HG03060 (cell line): ENCODE measurements at regions not wholly inside any gene's neighbourhood (a gene's known extent, or its start where the extent isn't known, plus 50 kb on each side); places are given as distances from the start of the nearest gene placed in this dataset.

Experiments used
- ATAC-seq: cut with Tn5 transposase; IDR thresholded peaks from one replicate; pipeline ENCODE4 v1.9.1; 2021; ENCODE audit warnings: low read depth, moderate number of reproducible peaks; ENCODE audit not compliant: unreplicated experiment

DNA sequence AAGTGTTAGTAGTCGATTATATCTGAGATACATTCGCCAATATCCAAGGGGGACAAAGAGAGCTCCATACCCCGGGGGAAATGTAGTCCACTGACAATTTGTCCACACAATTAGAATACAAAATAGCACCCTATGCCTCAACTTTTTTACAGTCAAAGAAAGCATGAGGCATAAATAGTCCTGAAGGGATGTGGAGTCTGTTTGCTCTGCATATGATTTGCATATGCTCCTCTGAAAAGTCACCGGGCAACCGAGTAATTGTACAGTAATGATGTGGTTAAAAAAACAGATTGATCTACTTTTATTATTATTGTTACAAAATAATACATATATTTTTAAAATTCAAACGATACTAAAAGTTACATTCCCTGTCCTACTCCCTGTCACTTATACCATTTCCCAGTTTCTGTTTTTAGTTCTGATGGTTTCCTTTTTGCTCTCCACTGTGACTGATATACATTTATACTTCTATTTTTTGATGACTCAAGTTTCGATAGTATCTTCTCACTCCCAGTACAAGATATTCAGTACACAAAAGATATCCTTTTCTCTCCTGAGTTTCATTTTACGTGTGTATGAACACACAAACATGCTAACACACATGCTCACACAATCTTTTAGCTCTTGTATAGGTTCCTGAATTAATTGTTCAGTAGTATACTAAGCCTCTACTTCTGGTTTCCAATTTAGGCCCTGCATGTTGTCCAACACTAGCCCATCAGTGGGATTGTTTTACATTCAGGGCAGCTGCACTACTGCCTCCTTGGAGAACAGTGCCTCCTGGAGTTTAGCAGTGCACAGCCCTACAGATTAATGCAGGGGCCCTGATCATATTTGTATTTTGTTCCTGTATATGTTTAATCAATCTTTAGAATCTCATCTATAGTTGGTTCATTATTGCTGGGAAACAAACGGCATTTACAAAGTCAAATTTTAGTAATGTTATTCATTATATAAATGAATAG, 130.9 kb downstream of the TES start:
- ATAC-seq: no peak

DNA sequence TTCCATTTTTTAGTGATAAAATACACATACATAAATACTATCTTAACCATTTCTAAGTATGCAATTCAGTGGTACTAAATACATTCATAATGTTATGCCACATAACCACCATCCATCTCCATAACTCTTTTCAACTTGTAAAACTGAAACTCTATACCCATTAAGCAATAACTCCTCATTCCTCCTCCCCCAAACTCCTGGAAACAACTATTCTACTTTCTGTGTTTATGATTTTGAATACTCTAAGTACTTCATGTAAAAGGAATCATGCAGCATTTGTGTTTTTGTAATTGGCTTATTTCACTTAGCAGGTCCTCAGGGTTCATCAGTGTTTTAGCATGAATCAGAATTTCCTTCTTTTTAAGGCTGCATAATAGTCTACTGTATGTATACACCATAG, 131.8 kb downstream of the TES start:
- ATAC-seq: no peak

DNA sequence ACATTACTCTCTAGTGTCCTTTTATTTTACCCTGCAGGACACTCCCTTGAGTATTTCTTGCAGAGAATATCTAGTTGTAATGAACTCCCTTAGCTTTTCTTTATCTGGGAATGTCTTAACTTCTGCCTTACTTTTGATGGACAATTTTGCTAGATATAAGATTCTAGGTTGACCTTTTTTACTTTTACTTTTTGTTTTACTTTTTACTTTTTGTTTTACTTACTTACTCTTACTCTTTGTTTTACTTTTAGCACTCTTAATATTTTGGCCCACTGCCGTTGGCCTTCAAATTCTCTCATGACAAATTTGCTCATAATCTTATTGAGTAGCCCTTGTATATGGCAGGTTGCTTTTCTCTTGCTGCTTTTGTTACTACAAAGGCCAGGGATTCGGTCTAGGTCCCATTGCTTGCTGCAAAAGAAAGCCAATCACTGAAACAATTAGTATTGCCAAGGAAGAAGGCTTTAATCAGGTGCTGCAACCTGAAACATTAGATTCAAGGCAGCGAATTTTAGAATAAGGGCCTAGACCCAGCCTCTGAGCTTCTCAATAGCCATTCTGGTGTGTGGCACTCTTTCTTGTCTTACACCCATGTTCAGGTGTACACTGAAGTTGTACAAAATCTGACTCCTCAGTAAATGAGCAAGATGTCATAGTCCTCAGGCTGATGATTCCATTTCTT, 137.0 kb downstream of the TES start:
- no peak for ATAC-seq

DNA sequence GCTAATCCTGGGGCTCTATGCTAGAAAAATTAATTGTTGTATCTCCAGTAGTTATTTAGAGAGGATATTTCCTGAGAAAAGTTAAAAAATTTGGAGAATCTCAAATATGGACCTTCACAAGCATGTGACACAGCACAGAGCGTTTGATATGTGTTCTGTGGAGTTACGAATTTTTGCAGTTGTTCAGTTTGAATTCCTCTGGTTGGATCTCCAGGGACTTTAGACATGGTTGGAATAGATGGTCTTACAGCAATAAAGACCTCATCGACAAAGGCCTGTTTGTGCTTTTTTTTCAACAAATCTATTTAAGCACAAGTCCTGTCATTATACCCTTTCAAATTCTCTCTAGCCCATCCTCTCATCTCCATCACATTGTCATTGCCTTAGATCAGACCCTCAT, 138.0 kb downstream of the TES start:
- no peak for ATAC-seq

DNA sequence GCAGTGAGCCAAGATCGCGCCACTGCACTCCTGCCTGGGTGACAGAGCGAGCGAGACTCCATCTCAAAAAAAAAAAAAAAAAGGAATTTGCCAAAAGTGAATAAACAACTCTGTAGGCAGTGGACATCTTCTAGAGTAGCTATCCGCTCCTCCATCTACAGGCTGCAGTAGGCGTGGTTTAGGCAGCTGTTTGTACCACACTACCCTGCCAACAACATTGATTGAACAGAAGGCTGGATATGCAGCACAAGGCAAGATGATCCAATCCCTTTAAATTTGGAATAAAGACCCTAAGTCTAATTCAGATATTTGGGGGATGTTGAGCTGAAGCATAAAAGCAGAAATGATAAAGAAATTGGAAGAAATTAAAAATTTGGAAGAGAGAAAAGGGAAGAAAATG, 141.6 kb downstream of the TES start:
- no peak for ATAC-seq

DNA sequence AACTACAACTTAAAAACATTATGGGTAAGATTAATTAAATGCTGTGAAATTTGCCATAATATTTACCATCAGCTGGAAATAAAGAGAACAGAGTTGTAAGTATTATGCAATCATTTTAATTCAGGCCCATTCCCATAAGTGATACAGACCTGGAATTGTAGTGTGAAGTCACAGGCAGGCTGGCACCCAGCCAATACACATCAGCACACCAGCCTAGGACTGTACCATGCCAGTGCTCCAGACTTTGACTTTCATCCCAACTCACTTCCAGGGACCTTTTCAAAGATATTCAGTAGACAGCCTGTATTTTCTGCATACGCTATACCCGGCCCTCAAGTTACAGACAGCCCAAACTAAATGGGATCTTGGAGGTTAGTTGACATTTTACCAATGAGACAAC, 143.3 kb downstream of the TES start:
- ATAC-seq: no peak

DNA sequence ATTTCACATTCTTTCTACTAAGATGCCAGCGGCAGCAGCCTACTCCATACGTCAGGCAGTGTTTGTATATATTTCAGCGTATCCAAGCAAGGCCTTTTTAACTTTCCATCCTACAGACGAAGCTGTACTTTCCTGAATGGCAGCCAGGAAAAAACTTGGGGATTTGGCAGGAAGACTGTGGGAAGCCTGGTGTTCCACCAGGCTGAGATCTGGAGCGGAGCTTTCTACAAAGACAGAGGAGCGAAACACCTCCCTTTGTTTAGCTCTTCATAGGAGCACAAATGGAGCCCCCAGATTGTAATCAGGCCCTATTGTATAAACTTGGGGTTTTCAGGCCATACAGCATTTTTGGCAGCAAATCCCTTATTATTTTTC, 143.8 kb downstream of the TES start:
- ATAC-seq: no peak

DNA sequence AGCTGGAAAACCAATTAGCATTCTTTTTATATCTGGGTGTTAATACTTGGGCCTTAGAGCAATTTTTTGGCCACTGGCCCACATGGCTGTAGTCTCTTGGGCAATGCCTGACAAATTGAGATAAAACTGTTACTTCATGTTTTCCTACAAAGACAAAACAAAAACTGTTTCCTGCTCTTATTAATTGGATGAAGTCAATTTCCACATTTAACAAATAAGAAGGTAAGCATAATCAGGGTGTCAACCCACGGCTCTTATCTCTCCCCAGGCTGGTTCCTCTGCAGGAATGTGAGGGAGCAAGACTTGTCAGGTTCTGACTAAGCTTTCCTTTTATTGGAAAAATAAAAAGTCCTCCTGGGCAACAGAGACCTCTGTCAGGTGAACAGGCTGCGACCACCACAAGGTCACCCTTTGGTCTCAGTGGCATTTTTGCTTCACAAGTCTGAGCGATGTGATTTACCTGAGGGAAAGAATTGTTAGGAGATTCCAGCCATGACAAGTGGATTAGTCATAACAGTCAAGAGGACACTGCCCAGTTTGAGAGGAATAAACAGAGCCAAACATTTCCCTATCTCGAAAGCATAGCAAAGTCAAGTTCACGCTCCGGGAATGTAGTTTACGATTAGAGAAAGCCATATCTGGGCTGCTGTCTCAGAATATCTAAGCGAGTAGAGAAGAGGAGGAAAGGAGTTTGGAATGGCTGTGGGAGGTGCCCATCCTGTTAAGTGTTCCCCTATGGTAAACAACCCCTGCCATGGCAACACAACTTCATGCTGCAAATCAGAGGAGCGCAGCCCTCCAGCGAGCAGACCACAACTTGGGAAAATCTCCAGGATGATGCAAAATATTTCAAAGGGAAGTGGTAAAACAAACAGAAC, 144.4 kb downstream of the TES start:
- no peak for ATAC-seq

DNA sequence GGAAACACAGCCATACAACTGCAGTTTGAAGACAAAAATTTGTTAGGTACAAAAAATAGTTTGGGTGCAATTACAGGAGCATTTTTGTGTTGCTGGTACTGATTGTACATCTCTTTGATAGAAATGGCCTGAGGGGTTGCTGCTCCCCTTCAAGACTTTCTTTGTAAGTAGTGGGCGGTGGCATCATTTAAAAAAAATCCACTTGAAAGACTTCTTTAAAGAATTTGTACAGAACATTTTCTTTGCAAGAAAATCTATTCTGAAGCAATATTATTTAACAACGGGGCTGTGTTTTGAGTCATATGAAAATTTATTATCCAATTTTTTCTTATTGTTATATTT, 144.1 kb upstream of the CAV2 start:
- no peak for ATAC-seq

DNA sequence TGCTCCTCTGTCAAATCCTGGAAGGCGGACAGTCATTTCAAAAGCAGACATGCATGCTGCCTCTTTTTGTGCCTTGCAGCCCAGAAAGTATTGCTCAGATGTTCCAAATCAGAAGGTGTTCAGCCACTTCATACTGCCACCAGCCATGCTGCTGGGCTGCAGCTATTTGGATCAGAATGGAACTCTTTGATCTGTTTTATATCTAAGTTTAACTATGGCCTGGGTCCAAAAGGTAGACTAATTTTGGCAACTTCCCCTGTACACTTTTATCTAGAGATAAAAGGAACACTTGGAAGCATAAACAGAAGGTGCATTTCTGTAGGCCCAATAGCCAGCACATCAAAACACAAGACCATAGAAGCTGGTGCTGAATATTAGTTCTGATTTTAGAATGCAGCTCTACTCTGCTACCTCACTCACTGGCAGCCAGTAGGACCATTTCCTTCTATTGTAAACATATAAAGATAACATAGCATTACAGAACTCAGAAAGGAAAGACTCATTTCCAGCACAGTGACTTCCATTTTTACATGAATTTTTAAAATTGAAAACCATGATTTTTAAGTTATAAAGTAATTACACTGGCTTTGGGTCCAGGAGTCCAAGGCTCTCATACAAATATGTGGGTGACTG, 143.1 kb upstream of the CAV2 start:
- ATAC-seq: no peak

DNA sequence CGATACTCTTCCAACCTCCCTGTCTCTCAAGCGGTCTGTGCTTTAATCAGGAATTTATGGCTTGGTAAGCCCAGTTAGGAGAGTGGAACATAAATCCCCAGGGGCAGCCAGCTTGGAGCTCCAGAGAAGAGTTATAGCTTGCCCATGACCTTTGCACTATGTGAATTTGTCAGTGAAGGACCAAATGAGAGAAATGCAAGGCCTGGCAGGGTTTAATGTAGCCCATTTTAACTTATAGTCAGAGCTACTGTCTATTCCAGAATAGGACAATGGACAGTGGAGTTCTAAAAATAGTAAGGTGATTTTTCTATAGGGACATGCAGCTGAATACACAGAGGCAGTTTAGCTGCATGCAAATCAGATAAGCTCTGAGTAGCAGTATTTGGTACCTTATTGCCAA, 142.6 kb upstream of the CAV2 start:
- no peak for ATAC-seq

DNA sequence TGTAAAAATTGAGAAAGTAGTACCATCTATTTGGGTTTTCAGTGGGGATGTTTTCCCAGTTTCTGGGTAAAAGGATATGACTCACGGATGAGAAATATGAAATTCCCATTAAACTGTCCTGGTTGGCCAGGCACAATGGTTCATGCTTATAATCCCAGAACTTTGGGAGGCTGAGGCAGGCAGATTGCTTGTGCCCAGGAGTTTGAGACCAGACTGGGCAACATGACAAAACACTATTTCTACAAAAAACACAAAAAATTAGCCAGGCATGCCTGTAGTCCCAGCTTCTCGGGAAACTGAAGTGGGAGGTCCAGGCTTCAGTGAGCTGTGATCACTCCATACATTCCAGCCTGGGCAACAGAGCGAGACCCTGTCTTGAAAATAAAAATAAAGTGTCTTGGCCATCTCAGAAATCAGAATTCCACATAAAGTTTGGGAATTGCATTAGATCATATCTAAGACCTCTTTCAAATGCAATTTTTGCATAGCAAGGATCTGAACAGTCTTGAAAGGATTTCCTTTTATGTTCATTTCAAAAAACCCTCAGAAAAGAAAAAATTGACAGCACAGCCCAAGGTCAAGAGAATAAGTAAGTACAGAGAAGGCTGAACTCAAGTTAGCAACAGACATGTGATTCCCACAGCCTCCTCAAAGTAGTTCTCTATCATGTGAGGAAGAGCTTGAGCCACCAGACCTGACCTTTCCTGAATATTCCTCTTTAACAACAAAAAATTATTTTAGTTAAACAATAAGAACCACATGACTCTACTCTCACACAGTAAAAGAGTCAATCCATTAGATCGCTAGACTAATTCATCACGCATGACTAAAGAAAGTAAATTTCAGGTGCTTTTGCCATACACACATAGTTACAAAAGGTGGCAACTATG, 141.5 kb upstream of the CAV2 start:
- no peak for ATAC-seq

DNA sequence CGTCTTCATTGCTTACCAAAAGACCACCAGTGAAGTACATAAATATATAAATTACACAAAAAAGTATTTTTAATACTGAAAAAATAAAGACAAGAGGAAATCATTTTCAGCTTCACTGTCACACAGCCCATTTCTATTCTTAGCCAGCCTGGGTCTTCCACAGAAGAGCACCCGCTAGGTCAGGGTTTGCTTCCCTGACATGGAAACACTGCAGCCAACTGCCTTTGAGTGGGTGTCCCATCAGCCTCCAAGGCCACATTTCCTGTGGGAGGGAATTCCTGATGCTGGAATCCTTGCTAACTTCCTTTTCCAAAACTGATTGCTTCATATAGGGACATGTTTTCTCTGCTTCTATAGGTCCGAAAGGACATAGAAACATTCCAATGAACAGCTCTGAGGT, 137.8 kb upstream of the CAV2 start:
- ATAC-seq: no peak

DNA sequence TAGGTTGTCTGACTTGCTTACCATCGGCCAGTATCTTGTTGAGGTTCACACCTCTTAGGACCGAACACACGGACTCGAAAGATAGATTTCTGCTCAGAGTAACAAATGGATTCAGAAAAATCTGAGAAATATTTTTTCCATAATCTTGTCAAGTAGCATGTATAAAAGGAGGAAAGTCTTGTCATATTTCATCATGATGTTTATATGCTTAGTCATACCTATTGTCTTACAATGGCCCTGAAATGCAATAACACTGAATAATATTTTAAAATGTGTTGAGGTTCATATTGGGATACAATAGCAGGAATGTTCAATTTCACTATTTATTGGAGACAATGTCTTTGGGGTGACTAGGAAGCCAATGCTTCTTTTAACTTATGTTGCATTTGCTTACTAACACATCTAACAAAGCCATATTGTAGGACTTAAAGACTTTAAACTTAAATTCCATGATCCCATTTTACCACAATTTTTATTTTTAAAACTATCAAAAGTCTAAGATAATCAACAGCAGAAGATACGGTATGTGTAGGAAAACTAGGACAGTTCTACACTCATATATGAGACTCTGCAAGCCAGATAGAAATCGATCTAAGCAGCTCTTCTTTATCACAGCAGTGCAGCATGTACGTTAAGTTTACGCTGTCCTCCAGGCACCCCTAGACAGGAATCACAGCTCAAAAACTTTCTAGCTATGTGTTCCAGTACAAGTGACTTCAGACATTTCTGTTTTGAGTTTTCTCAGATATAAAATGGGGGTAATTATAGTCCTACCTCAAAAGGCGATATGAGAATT, 135.7 kb upstream of the CAV2 start:
- ATAC-seq: no peak

DNA sequence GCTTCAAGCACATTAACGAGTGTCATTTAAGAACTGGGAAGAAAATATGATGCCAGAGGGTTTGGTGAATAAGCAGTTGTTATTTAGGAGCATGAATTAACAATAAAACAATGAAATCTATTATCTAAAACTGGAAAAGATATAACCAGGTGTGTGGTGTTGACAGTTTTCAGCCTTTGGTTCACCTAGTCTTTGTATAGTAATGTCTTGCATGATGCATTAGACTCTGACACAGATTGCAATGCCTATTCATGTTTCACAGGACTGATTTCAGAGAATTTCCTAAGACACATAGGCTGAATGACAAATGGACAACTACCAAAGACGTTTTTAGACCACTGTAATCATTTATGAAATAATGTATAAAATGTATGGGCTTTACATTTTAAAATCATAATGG, 135.1 kb upstream of the CAV2 start:
- no peak for ATAC-seq

DNA sequence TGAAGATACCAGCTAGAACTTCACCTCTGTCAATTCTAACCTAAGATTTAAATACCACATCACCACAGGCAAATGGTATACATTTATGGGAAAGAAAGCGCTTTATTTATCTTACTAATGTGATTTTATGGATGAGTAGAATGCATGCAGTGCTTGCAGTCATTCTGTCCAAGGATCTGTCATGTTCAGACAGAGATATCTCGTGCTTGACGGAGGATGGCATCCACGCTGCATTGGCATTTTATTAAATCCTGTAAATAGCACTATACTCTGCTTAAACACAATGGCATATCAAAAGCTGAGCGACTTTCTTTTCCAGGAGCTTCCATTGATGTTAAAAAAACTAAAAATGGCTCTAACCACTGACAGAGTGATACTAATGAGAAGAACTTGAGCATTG, 133.7 kb upstream of the CAV2 start:
- no peak for ATAC-seq

DNA sequence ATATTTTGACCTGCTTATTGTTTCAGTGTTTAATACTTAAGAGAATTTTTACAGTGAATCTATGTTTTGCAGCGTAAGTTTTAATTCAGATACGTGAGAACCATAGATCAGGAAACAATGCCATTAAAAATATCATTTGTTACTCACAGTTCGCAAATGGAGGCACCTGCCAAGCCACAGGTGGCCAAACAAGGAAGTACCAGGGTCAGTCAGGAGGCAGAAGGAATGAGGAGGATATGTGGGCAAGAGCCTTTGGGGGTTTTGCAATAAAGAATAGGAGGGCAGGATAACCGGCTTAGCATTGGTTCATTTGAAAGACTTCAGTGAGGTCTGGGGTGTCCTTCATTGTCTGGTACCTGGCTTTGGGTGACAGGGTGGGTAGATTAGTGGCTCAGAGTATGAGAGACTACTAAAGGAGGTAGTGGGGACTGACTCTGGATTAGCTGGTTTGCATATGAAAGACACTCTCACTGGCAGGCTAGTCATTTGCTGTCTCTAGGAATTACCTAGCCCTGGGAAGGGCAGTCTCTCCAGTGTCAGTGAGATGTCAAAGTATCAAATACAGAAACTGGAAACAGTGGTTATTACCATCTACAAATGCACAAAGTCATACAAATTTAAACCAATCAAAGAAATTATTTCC, 132.2 kb upstream of the CAV2 start:
- ATAC-seq: no peak

DNA sequence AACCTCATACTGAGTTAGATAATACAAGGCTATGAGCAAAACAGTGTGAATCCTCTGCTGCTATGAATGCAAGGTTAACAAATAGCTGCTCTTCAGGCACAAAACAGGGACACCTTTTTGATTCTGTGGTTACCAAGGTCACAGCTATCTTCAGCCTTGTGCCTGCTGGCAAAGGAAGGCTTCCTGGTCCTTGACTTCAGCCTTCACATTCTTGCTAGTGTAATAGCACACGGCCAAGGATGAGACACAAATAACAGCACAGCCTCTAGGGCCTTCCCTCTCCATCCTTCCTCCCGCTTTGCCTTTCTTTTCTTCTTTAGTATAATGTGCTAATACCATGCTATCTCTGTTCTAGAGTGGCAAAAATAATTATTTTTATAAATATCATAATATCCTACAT, 130.6 kb upstream of the CAV2 start:
- ATAC-seq: no peak
